ENCODE measurements at regions not wholly inside any gene's neighbourhood (a gene's known extent, or its start where the extent isn't known, plus 50 kb on each side); places are given as distances from the start of the nearest gene placed in this dataset.

DNA sequence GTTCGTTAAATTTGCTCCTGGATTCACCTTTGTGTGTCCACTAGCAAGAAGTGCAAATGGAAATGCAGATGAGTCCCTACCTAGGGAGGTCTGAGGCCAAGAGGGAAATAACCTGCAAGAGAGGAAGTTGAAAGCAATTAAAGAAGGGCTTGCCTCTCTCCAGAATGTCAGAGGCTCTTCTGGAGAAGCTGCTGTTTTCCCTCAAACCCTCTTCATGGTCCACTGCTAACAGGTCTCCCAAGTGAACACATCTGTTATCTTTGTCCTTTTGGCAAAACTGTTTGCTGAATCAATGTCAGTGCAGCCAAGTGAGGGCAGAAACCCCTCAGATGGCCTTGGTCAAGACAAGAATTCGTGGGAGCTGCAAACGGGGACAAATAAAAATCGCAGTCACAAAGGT, 177.3 kb upstream of the PLXNA2 start:
- no peaks in the 10 kb centered on the region for H3K79me2 ChIP-seq (ENCODE audit: control insufficient read depth, insufficient read depth, low read length, poor library complexity)
- no peaks in the 10 kb centered on the region for H3K36me3 ChIP-seq (ENCODE audit: control insufficient read depth in 1 of 2, insufficient read depth in 2 of 2, low read length in 2 of 2)
- no peak overlapping the region for H2BK5ac ChIP-seq (ENCODE audit: low read depth, low read length, poor library complexity)
- no CpG with 5 or more reads among the region's 4 CpGs for WGBS (ENCODE audit: extremely low coverage, insufficient coverage, insufficient read length)
- H3K4ac ChIP-seq (ENCODE audit: low read depth, low read length): no peak overlapping the region
- no peak overlapping the region for H2BK12ac ChIP-seq (ENCODE audit: low read length)
- no peak overlapping the region for H3K4me3 ChIP-seq (ENCODE audit: low read depth, low read length)
- H3K4me2 ChIP-seq (ENCODE audit: low read length): no peak overlapping the region
- H3K9me3 ChIP-seq (ENCODE audit: insufficient read depth, low read depth, low read length): no peaks in the 10 kb centered on the region
- no peak overlapping the region for H4K12ac ChIP-seq (ENCODE audit: low read depth, low read length)
- no peak overlapping the region for H4K8ac ChIP-seq (ENCODE audit: low read depth, low read length)
- H2AFZ ChIP-seq (ENCODE audit: insufficient read depth, low read length, poor library complexity): no peak overlapping the region
- H3K27me3 ChIP-seq (ENCODE audit: insufficient read depth, low read length): no peaks in the 10 kb centered on the region
- no peak overlapping the region for H4K91ac ChIP-seq (ENCODE audit: low read depth, low read length)
- H3K9ac ChIP-seq (ENCODE audit: low read length): no peak overlapping the region
- no peak overlapping the region for H3K27ac ChIP-seq (ENCODE audit: low read depth, low read length)
- H3K4me1 ChIP-seq (ENCODE audit: control insufficient read depth in 1 of 2, insufficient read depth in 2 of 2, low read length in 2 of 2): peaks cover 4 to 5% of the 10 kb centered on the region in 2 experiments
- no peaks in the 10 kb centered on the region for H3K79me1 ChIP-seq (ENCODE audit: low read length)
- no peak overlapping the region for H3K23ac ChIP-seq (ENCODE audit: low read length)
- no peak overlapping the region for H2BK120ac ChIP-seq (ENCODE audit: insufficient read depth, low read length, poor library complexity)
- H3K18ac ChIP-seq (ENCODE audit: low read length): no peak overlapping the region
- H3K14ac ChIP-seq (ENCODE audit: low read length): no peak overlapping the region
- DNase-seq: no peak
- no peak overlapping the region for H2AK5ac ChIP-seq (ENCODE audit: low read length)

DNA sequence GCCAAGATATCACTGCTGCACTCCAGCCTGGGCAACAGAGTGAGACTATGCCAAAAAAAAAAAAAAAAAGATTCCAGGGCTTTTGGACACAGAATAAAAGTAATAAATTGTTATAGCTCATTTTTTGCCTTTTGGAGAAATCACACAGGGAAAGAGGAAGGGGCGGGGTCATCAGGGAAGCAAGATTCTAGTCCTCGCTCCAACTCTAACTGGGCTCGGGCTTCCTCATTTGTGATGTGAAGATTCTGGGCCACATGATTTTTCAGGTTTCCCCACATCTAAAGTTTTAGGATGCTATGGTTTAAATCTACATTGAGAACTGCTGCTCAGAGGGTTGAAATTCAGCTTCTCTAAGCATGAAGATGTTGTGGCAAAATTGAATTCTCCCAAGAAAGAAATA, 179.3 kb upstream of the PLXNA2 start:
- Histone ChIP-seq H2AFZ (ENCODE audit: insufficient read depth, low read length, poor library complexity) (no peak overlapping the region), H4K12ac (ENCODE audit: low read depth, low read length) (no peak overlapping the region), H3K36me3 (ENCODE audit: control insufficient read depth in 1 of 2, insufficient read depth in 2 of 2, low read length in 2 of 2) (no peaks in the 10 kb centered on the region), H2BK5ac (ENCODE audit: low read depth, low read length, poor library complexity) (no peak overlapping the region), H3K18ac (ENCODE audit: low read length) (no peak overlapping the region), H3K27me3 (ENCODE audit: insufficient read depth, low read length) (no peaks in the 10 kb centered on the region), H3K4me1 (ENCODE audit: control insufficient read depth in 1 of 2, insufficient read depth in 2 of 2, low read length in 2 of 2) (peaks cover 4 to 5% of the 10 kb centered on the region in 2 experiments), H3K9me3 (ENCODE audit: insufficient read depth, low read depth, low read length) (no peaks in the 10 kb centered on the region), H3K4me3 (ENCODE audit: low read depth, low read length) (no peak overlapping the region), H3K79me2 (ENCODE audit: control insufficient read depth, insufficient read depth, low read length, poor library complexity) (no peaks in the 10 kb centered on the region), H4K8ac (ENCODE audit: low read depth, low read length) (no peak overlapping the region), H3K27ac (ENCODE audit: low read depth, low read length) (no peak overlapping the region), H4K91ac (ENCODE audit: low read depth, low read length) (no peak overlapping the region), H2BK12ac (ENCODE audit: low read length) (no peak overlapping the region), H3K4me2 (ENCODE audit: low read length) (no peak overlapping the region), H2BK120ac (ENCODE audit: insufficient read depth, low read length, poor library complexity) (no peak overlapping the region), H3K9ac (ENCODE audit: low read length) (no peak overlapping the region), H3K4ac (ENCODE audit: low read depth, low read length) (no peak overlapping the region), H2AK5ac (ENCODE audit: low read length) (no peak overlapping the region), H3K79me1 (ENCODE audit: low read length) (no peaks in the 10 kb centered on the region), H3K23ac (ENCODE audit: low read length) (no peak overlapping the region), H3K14ac (ENCODE audit: low read length) (no peak overlapping the region)
- no CpG with 5 or more reads among the region's 3 CpGs for WGBS (ENCODE audit: extremely low coverage, insufficient coverage, insufficient read length)
- no peak for DNase-seq

DNA sequence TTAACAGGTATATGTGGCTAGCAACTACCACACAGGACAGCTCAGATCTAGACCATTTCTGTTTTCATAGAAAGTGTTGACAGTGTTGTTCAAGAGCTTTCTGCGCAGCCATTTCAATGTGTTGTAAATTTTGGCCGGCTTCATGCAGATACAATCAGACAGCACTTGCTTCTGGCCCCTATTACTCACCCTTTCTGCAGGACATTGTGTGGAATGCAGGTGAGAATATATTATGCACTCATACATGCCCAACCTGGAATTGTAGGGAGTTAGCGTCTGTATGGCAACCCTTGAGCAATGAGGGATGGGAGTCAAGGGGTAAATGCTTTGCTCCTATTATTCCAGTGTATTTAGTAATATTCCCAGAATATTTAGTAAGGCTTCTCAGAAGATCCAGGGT, 180.9 kb upstream of the PLXNA2 start:
- Histone ChIP-seq H2BK5ac (ENCODE audit: low read depth, low read length, poor library complexity) (no peak overlapping the region), H2AFZ (ENCODE audit: insufficient read depth, low read length, poor library complexity) (no peak overlapping the region), H3K9me3 (ENCODE audit: insufficient read depth, low read depth, low read length) (no peaks in the 10 kb centered on the region), H3K36me3 (ENCODE audit: control insufficient read depth in 1 of 2, insufficient read depth in 2 of 2, low read length in 2 of 2) (no peaks in the 10 kb centered on the region), H3K9ac (ENCODE audit: low read length) (no peak overlapping the region), H3K4me3 (ENCODE audit: low read depth, low read length) (no peak overlapping the region), H3K4me2 (ENCODE audit: low read length) (no peak overlapping the region), H3K79me2 (ENCODE audit: control insufficient read depth, insufficient read depth, low read length, poor library complexity) (no peaks in the 10 kb centered on the region), H3K79me1 (ENCODE audit: low read length) (no peaks in the 10 kb centered on the region), H3K14ac (ENCODE audit: low read length) (no peak overlapping the region), H3K27ac (ENCODE audit: low read depth, low read length) (no peak overlapping the region), H4K91ac (ENCODE audit: low read depth, low read length) (no peak overlapping the region), H3K4ac (ENCODE audit: low read depth, low read length) (no peak overlapping the region), H3K18ac (ENCODE audit: low read length) (no peak overlapping the region), H3K27me3 (ENCODE audit: insufficient read depth, low read length) (no peaks in the 10 kb centered on the region), H4K12ac (ENCODE audit: low read depth, low read length) (no peak overlapping the region), H4K8ac (ENCODE audit: low read depth, low read length) (no peak overlapping the region), H2BK120ac (ENCODE audit: insufficient read depth, low read length, poor library complexity) (no peak overlapping the region), H2BK12ac (ENCODE audit: low read length) (no peak overlapping the region), H3K23ac (ENCODE audit: low read length) (no peak overlapping the region), H3K4me1 (ENCODE audit: control insufficient read depth in 1 of 2, insufficient read depth in 2 of 2, low read length in 2 of 2) (peaks cover 0 to 5% of the 10 kb centered on the region in 2 experiments), H2AK5ac (ENCODE audit: low read length) (no peak overlapping the region)
- no CpG with 5 or more reads among the region's 3 CpGs for WGBS (ENCODE audit: extremely low coverage, insufficient coverage, insufficient read length)
- DNase-seq: peak; percentile 65 to 83

DNA sequence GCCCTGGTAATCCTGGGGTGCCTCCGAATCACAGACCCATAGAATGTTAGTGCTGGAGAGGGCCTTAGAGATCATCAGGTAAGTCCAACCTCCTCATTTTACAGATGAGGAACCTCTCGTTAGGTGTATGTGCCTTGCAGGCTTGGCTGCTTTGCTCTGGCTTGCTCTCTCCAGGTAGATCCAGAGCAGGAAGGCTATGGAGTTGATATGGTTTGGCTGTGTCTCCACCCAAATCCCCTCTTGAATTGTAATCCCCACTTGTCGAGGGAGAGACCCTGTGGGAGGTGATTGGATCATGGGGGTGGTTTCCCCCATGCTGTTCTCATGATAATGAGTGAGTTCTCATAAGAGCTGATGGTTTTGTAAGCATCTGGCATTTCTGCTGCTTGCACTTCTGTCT, 186.0 kb upstream of the PLXNA2 start:
- no peak overlapping the region for H3K27ac ChIP-seq (ENCODE audit: low read depth, low read length)
- no peak overlapping the region for H2BK12ac ChIP-seq (ENCODE audit: low read length)
- no peaks in the 10 kb centered on the region for H3K79me2 ChIP-seq (ENCODE audit: control insufficient read depth, insufficient read depth, low read length, poor library complexity)
- H4K8ac ChIP-seq (ENCODE audit: low read depth, low read length): no peak overlapping the region
- DNase-seq: no peak
- no peak overlapping the region for H4K91ac ChIP-seq (ENCODE audit: low read depth, low read length)
- H3K36me3 ChIP-seq (ENCODE audit: control insufficient read depth in 1 of 2, insufficient read depth in 2 of 2, low read length in 2 of 2): no peaks in the 10 kb centered on the region
- H3K4me2 ChIP-seq (ENCODE audit: low read length): no peak overlapping the region
- no peak overlapping the region for H3K4ac ChIP-seq (ENCODE audit: low read depth, low read length)
- no peak overlapping the region for H2BK120ac ChIP-seq (ENCODE audit: insufficient read depth, low read length, poor library complexity)
- no CpG with 5 or more reads among the region's 3 CpGs for WGBS (ENCODE audit: extremely low coverage, insufficient coverage, insufficient read length)
- H3K9ac ChIP-seq (ENCODE audit: low read length): no peak overlapping the region
- H2AFZ ChIP-seq (ENCODE audit: insufficient read depth, low read length, poor library complexity): no peak overlapping the region
- H2BK5ac ChIP-seq (ENCODE audit: low read depth, low read length, poor library complexity): no peak overlapping the region
- no peak overlapping the region for H3K18ac ChIP-seq (ENCODE audit: low read length)
- no peak overlapping the region for H2AK5ac ChIP-seq (ENCODE audit: low read length)
- H3K27me3 ChIP-seq (ENCODE audit: insufficient read depth, low read length): no peaks in the 10 kb centered on the region
- H3K9me3 ChIP-seq (ENCODE audit: insufficient read depth, low read depth, low read length): no peaks in the 10 kb centered on the region
- H3K23ac ChIP-seq (ENCODE audit: low read length): no peak overlapping the region
- peaks cover 0 to 2% of the 10 kb centered on the region in 2 experiments for H3K4me1 ChIP-seq (ENCODE audit: control insufficient read depth in 1 of 2, insufficient read depth in 2 of 2, low read length in 2 of 2)
- no peaks in the 10 kb centered on the region for H3K79me1 ChIP-seq (ENCODE audit: low read length)
- H3K4me3 ChIP-seq (ENCODE audit: low read depth, low read length): no peak overlapping the region
- H4K12ac ChIP-seq (ENCODE audit: low read depth, low read length): no peak overlapping the region
- no peak overlapping the region for H3K14ac ChIP-seq (ENCODE audit: low read length)
